HepG2 (cell line): ENCODE measurements at regions not wholly inside any gene's neighbourhood (a gene's known extent, or its start where the extent isn't known, plus 50 kb on each side); places are given as distances from the start of the nearest gene placed in this dataset.

Experiments
- BRCA1 ChIP-seq: sonication (generic); formaldehyde crosslinking; IDR thresholded peaks from 2 replicates; pipeline ENCODE4 v1.4.0; 2020; ENCODE audit warnings: missing genetic modification reagents
- CEBPB ChIP-seq: IDR thresholded peaks from 2 replicates; pipeline ENCODE4 v1.6.1; 2011; ENCODE audit warnings: low read depth, low read length, improper control_type of control experiment, borderline replicate concordance
- GTF3A ChIP-seq: sonication (generic); formaldehyde crosslinking; conservative IDR thresholded peaks from 2 replicates; pipeline ENCODE4 v1.4.0; 2020; ENCODE audit warnings: mild to moderate bottlenecking, missing genetic modification reagents
- MXI1 ChIP-seq: IDR thresholded peaks from 3 replicates; pipeline ENCODE4 v1.6.1; 2012; ENCODE audit warnings: low read depth, low read length, inconsistent platforms, borderline replicate concordance
- PCBP2 ChIP-seq: fragments of 200-400 bp; formaldehyde crosslinking; optimal IDR thresholded peaks from 2 replicates; pipeline ENCODE3; 2018; ENCODE audit warnings: low read length, low read depth; ENCODE audit not compliant: poor library complexity, severe bottlenecking
- RBFOX2 ChIP-seq: fragments of 200-400 bp; formaldehyde crosslinking; IDR thresholded peaks from 2 replicates; pipeline ENCODE4 v1.6.1; 2017; ENCODE audit warnings: low read depth, mild to moderate bottlenecking, low read length
- RERE ChIP-seq: IDR thresholded peaks from 2 replicates; pipeline ENCODE4 v1.6.1; 2016; ENCODE audit warnings: low read depth, missing genetic modification reagents, missing compliant biosample characterization
- SMC3 ChIP-seq: IDR thresholded peaks from 2 replicates; pipeline ENCODE4 v1.6.1; 2011; ENCODE audit warnings: low read length, improper control_type of control experiment
- SRSF4 ChIP-seq: fragments of 200-400 bp; formaldehyde crosslinking; IDR thresholded peaks from one replicate; pipeline ENCODE4 v1.6.1; 2018; ENCODE audit warnings: mild to moderate bottlenecking, low read depth, low read length, moderate library complexity; ENCODE audit not compliant: poor library complexity, severe bottlenecking
- TBL1XR1 ChIP-seq: fragments of 150-350 bp; IDR thresholded peaks from 2 replicates; pipeline ENCODE4 v1.6.1; 2014; ENCODE audit warnings: borderline replicate concordance, low read length; ENCODE audit not compliant: partially characterized antibody
- ZBTB2 ChIP-seq: sonication (generic); formaldehyde crosslinking; IDR thresholded peaks from 2 replicates; pipeline ENCODE4 v1.8.0; 2022; ENCODE audit warnings: low read depth, missing genetic modification reagents
- ZNF761 ChIP-seq: sonication (generic); formaldehyde crosslinking; conservative IDR thresholded peaks from 2 replicates; pipeline ENCODE4 v1.4.0; 2020; ENCODE audit warnings: mild to moderate bottlenecking, missing genetic modification reagents
- ZNF839 ChIP-seq: sonication (generic); formaldehyde crosslinking; IDR thresholded peaks from 2 replicates; pipeline ENCODE4 v1.4.0; 2020; ENCODE audit warnings: missing genetic modification reagents, mild to moderate bottlenecking, borderline replicate concordance
- ZNF879 ChIP-seq: sonication (generic); formaldehyde crosslinking; IDR thresholded peaks from 2 replicates; pipeline ENCODE4 v1.8.1; 2023; ENCODE audit warnings: missing genetic modification reagents

GRCh38 chr7:131969560-131969959 lies 413.1 kb upstream of the PODXL start:
- TF ChIP-seq SMC3 (no peak), ZBTB2 (no peak), BRCA1 (CRISPR knock-in tag) (no peak), RBFOX2 (no peak), ZNF839 (CRISPR knock-in tag) (no peak), PCBP2 (no peak), ZNF879 (CRISPR knock-in tag) (no peak), SRSF4 (no peak), RERE (CRISPR knock-in tag) (no peak), TBL1XR1 (no peak), MXI1 (no peak), CEBPB (no peak), GTF3A (CRISPR knock-in tag) (no peak), ZNF761 (CRISPR knock-in tag) (no peak)
